ENCODE measurements at regions not wholly inside any gene's neighbourhood (a gene's known extent, or its start where the extent isn't known, plus 50 kb on each side); places are given as distances from the start of the nearest gene placed in this dataset.

DNA sequence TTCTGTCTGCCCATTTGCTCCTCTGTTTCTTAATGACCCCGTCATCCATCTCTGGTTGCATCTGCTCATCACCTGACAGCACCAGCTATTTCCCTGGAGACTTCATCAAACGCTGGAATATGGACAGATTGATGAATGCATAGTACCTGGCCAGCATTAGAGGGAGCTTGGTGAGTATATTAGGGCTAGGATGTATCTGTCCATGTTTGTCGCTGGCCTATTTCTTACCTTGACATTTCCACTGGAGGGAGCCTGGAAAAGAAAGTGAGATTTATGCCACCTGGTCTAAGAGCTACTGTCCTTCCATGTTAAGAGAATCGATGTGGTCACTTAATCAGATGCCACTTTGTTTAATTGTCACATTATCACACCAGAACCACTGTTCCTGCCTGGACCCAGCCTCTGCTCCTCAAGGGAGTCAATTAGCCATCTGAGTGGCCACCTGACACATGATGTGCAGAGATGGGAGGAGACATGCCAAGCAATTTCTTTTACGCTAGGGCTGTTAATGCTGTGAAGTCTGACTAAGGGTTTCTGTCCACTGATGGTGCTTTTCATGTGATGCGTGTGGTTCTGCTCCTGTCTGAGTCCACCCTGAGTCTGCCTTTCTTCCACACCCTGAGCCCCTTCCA lies 75.3 kb upstream of the SFSWAP start:
- H3K9me2 ChIP-seq (ENCODE audit: insufficient read depth, low read length), result no peaks in the 10 kb centered on the region
- no peak overlapping the region for H3K9ac ChIP-seq (ENCODE audit: low read length)
- no peaks in the 10 kb centered on the region for H3K36me3 ChIP-seq (ENCODE audit: insufficient read depth, low read length)
- H3K4me2 ChIP-seq (ENCODE audit: low read length), result no peak overlapping the region
- H2AFZ ChIP-seq (ENCODE audit: low read depth, low read length), result no peak overlapping the region
- no peak overlapping the region for H3K4me3 ChIP-seq (ENCODE audit: low read length)
- H3F3A ChIP-seq (ENCODE audit: insufficient read depth, low read length, poor library complexity, severe bottlenecking), result no peaks in the 10 kb centered on the region
- H3K79me2 ChIP-seq (replicated peaks; ENCODE audit: insufficient read depth, low read length), result no peaks in the 10 kb centered on the region
- no peak overlapping the region for H3K27ac ChIP-seq (ENCODE audit: low read length)
- H3K27me3 ChIP-seq (ENCODE audit: insufficient read depth, low read depth, low read length), result no peaks in the 10 kb centered on the region
- no peaks in the 10 kb centered on the region for H3K9me3 ChIP-seq (ENCODE audit: low read length)
- no peaks in the 10 kb centered on the region for H4K20me1 ChIP-seq (ENCODE audit: insufficient read depth)
- no peak for TF ChIP-seq EZH2 (IDR thresholded peaks at IDR 0.05; ENCODE audit: borderline replicate concordance, insufficient read depth, low read length, poor library complexity, severe bottlenecking)
- no peak for TF ChIP-seq POLR2AphosphoS5 (IDR thresholded peaks at IDR 0.05)
- TF ChIP-seq, protein P1, sequence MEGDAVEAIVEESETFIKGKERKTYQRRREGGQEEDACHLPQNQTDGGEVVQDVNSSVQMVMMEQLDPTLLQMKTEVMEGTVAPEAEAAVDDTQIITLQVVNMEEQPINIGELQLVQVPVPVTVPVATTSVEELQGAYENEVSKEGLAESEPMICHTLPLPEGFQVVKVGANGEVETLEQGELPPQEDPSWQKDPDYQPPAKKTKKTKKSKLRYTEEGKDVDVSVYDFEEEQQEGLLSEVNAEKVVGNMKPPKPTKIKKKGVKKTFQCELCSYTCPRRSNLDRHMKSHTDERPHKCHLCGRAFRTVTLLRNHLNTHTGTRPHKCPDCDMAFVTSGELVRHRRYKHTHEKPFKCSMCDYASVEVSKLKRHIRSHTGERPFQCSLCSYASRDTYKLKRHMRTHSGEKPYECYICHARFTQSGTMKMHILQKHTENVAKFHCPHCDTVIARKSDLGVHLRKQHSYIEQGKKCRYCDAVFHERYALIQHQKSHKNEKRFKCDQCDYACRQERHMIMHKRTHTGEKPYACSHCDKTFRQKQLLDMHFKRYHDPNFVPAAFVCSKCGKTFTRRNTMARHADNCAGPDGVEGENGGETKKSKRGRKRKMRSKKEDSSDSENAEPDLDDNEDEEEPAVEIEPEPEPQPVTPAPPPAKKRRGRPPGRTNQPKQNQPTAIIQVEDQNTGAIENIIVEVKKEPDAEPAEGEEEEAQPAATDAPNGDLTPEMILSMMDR (IDR thresholded peaks at IDR 0.05; ENCODE audit: poor library complexity, severe bottlenecking), result no peak
- no peak for TF ChIP-seq EP300 (conservative IDR thresholded peaks at IDR 0.05; ENCODE audit: poor library complexity, severe bottlenecking)
- TF ChIP-seq MXI1 (conservative IDR thresholded peaks at IDR 0.05; ENCODE audit: poor library complexity, severe bottlenecking), result no peak
- no peak for TF ChIP-seq SMC3 (conservative IDR thresholded peaks at IDR 0.05; ENCODE audit: poor library complexity)

DNA sequence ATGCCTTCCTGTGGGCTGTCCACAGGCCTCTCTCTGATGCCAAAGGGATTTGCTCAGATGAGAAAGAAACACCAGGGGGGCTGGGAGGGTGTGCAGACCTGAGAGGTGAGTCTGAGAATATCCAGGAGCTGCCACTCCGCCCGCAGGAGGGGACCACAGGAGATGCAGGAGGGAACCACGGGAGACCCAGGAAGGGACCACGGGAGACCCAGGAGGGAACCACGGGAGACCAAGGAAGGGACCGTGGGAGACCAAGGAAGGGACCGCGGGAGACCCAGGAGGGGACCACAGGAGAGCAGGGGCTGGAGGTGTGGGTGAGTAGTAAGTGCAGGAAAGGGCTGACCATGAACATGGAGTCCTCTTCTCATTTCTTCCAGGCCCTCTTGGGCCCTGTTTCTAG lies 74.6 kb upstream of the SFSWAP start:
- Histone ChIP-seq H3K79me2 (replicated peaks; ENCODE audit: insufficient read depth, low read length) (no peaks in the 10 kb centered on the region), H3K9me2 (ENCODE audit: insufficient read depth, low read length) (no peaks in the 10 kb centered on the region), H2AFZ (ENCODE audit: low read depth, low read length) (no peak overlapping the region), H3K36me3 (ENCODE audit: insufficient read depth, low read length) (no peaks in the 10 kb centered on the region), H3K4me3 (ENCODE audit: low read length) (no peak overlapping the region), H3K9me3 (ENCODE audit: low read length) (no peaks in the 10 kb centered on the region), H3K4me2 (ENCODE audit: low read length) (no peak overlapping the region), H3F3A (ENCODE audit: insufficient read depth, low read length, poor library complexity, severe bottlenecking) (no peaks in the 10 kb centered on the region), H4K20me1 (ENCODE audit: insufficient read depth) (no peaks in the 10 kb centered on the region), H3K27ac (ENCODE audit: low read length) (no peak overlapping the region), H3K27me3 (ENCODE audit: insufficient read depth, low read depth, low read length) (no peaks in the 10 kb centered on the region), H3K9ac (ENCODE audit: low read length) (no peak overlapping the region)
- TF ChIP-seq RAD21 (conservative IDR thresholded peaks at IDR 0.05), result no peak

DNA sequence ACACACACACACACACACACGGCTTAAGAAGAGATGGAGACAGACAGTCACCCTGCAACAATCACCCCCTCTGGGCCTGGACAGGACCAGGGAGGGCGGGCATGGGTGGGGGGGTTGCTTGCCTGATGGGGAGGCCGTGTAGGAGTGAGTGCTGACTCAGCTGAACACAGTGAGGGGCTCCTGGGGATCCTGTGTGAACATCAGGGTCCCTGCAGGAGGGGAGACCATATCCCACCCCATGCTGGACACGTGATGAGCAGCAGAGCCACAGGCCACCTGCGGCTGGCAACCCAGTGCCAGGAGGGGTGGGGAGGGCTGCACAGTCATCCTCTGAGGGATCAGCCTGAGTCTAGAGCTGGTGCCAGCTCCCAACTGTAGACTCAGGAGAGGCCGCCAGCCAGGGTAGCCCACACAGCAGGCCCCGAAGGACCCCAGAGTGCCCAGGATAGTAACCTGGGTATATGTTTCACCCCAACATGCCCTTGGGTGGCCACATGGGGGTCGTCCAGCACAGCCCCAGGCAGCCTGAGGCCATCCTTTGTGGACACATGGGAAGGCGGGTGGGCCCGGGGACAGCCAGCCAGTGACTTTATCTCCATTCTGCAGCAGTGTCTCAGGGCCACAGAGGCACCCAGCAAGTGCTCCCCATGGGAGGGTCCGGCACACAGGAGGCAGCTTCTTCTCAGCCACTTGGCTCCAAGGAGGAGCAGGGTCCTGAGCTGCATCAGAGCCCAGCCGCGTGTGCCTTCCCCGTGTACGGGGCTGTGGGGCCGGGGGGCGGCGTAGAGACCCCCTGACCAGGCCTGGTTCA lies 73.7 kb upstream of the SFSWAP start:
- Histone ChIP-seq H3F3A (ENCODE audit: insufficient read depth, low read length, poor library complexity, severe bottlenecking) (no peaks in the 10 kb centered on the region), H2AFZ (ENCODE audit: low read depth, low read length) (no peak overlapping the region), H3K27ac (ENCODE audit: low read length) (no peak overlapping the region), H3K4me2 (ENCODE audit: low read length) (no peak overlapping the region), H3K9ac (ENCODE audit: low read length) (no peak overlapping the region), H4K20me1 (ENCODE audit: insufficient read depth) (no peaks in the 10 kb centered on the region), H3K9me3 (ENCODE audit: low read length) (no peaks in the 10 kb centered on the region), H3K4me3 (ENCODE audit: low read length) (no peak overlapping the region), H3K9me2 (ENCODE audit: insufficient read depth, low read length) (no peaks in the 10 kb centered on the region), H3K36me3 (ENCODE audit: insufficient read depth, low read length) (no peaks in the 10 kb centered on the region), H3K27me3 (ENCODE audit: insufficient read depth, low read depth, low read length) (no peaks in the 10 kb centered on the region), H3K79me2 (replicated peaks; ENCODE audit: insufficient read depth, low read length) (no peaks in the 10 kb centered on the region)
- TF ChIP-seq, protein P2, sequence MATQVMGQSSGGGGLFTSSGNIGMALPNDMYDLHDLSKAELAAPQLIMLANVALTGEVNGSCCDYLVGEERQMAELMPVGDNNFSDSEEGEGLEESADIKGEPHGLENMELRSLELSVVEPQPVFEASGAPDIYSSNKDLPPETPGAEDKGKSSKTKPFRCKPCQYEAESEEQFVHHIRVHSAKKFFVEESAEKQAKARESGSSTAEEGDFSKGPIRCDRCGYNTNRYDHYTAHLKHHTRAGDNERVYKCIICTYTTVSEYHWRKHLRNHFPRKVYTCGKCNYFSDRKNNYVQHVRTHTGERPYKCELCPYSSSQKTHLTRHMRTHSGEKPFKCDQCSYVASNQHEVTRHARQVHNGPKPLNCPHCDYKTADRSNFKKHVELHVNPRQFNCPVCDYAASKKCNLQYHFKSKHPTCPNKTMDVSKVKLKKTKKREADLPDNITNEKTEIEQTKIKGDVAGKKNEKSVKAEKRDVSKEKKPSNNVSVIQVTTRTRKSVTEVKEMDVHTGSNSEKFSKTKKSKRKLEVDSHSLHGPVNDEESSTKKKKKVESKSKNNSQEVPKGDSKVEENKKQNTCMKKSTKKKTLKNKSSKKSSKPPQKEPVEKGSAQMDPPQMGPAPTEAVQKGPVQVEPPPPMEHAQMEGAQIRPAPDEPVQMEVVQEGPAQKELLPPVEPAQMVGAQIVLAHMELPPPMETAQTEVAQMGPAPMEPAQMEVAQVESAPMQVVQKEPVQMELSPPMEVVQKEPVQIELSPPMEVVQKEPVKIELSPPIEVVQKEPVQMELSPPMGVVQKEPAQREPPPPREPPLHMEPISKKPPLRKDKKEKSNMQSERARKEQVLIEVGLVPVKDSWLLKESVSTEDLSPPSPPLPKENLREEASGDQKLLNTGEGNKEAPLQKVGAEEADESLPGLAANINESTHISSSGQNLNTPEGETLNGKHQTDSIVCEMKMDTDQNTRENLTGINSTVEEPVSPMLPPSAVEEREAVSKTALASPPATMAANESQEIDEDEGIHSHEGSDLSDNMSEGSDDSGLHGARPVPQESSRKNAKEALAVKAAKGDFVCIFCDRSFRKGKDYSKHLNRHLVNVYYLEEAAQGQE (IDR thresholded peaks at IDR 0.05; ENCODE audit: borderline replicate concordance), result no peak
- TF ChIP-seq MXI1 (conservative IDR thresholded peaks at IDR 0.05; ENCODE audit: poor library complexity, severe bottlenecking), result no peak
- TF ChIP-seq, protein P1 (IDR thresholded peaks at IDR 0.05; ENCODE audit: poor library complexity, severe bottlenecking), result no peak

Data from neural cell (in vitro differentiated cells).